Activated T-helper 17 cell treated with anti-CD3 and anti-CD28 coated beads, Interleukin-2, amount 50 U/mL, for 72 hours (primary cell): ENCODE measurements at regions not wholly inside any gene's neighbourhood (a gene's known extent, or its start where the extent isn't known, plus 50 kb on each side); places are given as distances from the start of the nearest gene placed in this dataset.

ENCODE experiments used
- ATAC-seq: fragments of 150-1000 bp; cut with Tn5 transposase; replicated peaks from 2 replicates; pipeline ENCODE4 v1.10.0; 2021; ENCODE audit warnings: mild to moderate bottlenecking, moderate library complexity
- H3K27ac Mint-ChIP-seq: one replicate; pipeline ENCODE4 v1.8.0; 2022; ENCODE audit warnings: mixed read lengths
- H3K27me3 Mint-ChIP-seq: one replicate; pipeline ENCODE4 v1.8.0; 2022; ENCODE audit warnings: mixed read lengths
- H3K36me3 Mint-ChIP-seq: one replicate; pipeline ENCODE4 v1.8.0; 2022; ENCODE audit warnings: low read depth, mild to moderate bottlenecking, mixed read lengths
- H3K4me1 Mint-ChIP-seq: one replicate; pipeline ENCODE4 v1.8.0; 2022; ENCODE audit warnings: mixed read lengths
- H3K4me3 Mint-ChIP-seq: one replicate; pipeline ENCODE4 v1.8.0; 2022; ENCODE audit warnings: mild to moderate bottlenecking, mixed read lengths
- H3K9me3 Mint-ChIP-seq: one replicate; pipeline ENCODE4 v1.8.0; 2022; ENCODE audit warnings: mixed read lengths

DNA sequence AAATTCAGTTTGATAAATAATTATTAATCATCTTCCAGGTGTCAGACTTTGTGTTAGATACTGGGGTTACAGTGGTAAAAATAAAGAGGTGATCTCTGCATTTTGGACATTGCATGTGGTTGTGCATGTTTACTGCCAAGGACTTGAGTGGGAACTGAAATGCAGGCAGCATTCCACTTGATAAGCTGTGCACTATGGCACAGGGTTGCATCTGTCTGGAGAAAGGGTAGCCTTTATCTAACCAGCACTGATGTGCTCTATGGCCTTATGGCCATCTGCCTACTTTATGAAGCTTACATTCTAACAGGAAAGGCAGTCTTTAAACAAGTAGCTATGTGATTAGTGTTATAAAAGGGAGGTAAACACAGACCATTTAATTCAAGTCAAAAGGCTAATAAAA is 53.0 kb upstream of the MLIP start:
- Mint-ChIP-seq H3K4me3 (no peak overlapping the region), H3K4me1 (no peaks in the 10 kb centered on the region), H3K27ac (no peak overlapping the region), H3K36me3 (no peaks in the 10 kb centered on the region), H3K27me3 (no peaks in the 10 kb centered on the region), H3K9me3 (no peaks in the 10 kb centered on the region)
- ATAC-seq, result no peak

DNA sequence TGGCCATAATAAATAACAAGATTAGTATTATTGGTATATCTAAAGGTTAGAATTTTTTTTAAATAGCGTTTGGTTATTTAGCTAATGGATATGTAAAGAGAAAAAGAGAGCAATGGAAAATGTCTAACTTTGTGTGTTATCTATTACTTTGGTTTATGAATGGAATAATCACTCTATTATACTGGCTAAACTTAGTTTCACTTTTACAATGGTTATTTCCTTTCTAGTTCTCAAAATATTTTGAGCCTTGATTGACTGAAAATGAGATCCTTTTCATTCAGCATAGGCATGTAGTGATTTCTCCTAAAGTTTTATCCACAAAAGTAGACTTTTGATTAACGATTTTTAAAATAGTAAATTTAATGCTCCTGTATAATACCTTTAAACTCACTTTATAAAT is 51.6 kb upstream of the MLIP start:
- H3K27me3 Mint-ChIP-seq, result no peaks in the 10 kb centered on the region
- no peaks in the 10 kb centered on the region for H3K4me1 Mint-ChIP-seq
- H3K4me3 Mint-ChIP-seq, result no peak overlapping the region
- no peaks in the 10 kb centered on the region for H3K36me3 Mint-ChIP-seq
- no peaks in the 10 kb centered on the region for H3K9me3 Mint-ChIP-seq
- no peak for ATAC-seq
- H3K27ac Mint-ChIP-seq, result no peak overlapping the region

DNA sequence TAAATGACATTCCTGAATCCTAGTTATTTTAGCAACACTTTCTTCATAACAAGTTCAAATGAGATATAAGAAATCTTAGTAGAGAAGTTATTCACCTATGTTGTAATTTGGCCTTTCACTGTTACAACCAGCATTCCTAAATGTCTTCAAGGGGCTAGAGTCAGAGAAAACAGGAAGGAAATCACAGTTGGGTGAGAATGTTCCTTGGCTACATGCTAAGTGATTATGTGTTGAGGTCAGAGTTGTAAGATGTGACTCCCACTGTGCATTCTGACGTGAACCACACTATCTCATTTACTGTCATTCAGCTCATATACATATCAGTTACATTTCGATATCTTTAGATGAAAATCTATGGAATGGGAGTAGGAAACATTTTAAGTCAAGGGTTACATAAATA is 51.0 kb upstream of the MLIP start:
- no peak overlapping the region for H3K4me3 Mint-ChIP-seq
- H3K36me3 Mint-ChIP-seq, result no peaks in the 10 kb centered on the region
- H3K27me3 Mint-ChIP-seq, result no peaks in the 10 kb centered on the region
- H3K4me1 Mint-ChIP-seq, result no peaks in the 10 kb centered on the region
- no peak overlapping the region for H3K27ac Mint-ChIP-seq
- ATAC-seq, result no peak
- H3K9me3 Mint-ChIP-seq, result no peaks in the 10 kb centered on the region
